ENCODE measurements at regions not wholly inside any gene's neighbourhood (a gene's known extent, or its start where the extent isn't known, plus 50 kb on each side); places are given as distances from the start of the nearest gene placed in this dataset.

GRCh38 chr2:4873876-4874593, 818.1 kb upstream of the SOX11 start:
- TF ChIP-seq, protein P1, sequence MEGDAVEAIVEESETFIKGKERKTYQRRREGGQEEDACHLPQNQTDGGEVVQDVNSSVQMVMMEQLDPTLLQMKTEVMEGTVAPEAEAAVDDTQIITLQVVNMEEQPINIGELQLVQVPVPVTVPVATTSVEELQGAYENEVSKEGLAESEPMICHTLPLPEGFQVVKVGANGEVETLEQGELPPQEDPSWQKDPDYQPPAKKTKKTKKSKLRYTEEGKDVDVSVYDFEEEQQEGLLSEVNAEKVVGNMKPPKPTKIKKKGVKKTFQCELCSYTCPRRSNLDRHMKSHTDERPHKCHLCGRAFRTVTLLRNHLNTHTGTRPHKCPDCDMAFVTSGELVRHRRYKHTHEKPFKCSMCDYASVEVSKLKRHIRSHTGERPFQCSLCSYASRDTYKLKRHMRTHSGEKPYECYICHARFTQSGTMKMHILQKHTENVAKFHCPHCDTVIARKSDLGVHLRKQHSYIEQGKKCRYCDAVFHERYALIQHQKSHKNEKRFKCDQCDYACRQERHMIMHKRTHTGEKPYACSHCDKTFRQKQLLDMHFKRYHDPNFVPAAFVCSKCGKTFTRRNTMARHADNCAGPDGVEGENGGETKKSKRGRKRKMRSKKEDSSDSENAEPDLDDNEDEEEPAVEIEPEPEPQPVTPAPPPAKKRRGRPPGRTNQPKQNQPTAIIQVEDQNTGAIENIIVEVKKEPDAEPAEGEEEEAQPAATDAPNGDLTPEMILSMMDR (IDR thresholded peaks at IDR 0.05; ENCODE audit: insufficient read depth, low read length, poor library complexity, severe bottlenecking): no peak
- TF ChIP-seq EZH2phosphoT487 (conservative IDR thresholded peaks at IDR 0.05; ENCODE audit: low read length): no peak
